Choroid plexus epithelial cell (primary cell): ENCODE measurements at regions not wholly inside any gene's neighbourhood (a gene's known extent, or its start where the extent isn't known, plus 50 kb on each side); places are given as distances from the start of the nearest gene placed in this dataset.
"Not testable (repeated sequence)": the region's sequence is repeated elsewhere in the genome, so short reads cannot be mapped to it uniquely, and the experiment has no call there.

Source experiments
- DNase-seq: peaks from one replicate; pipeline ENCODE4 v3.0.0-alpha.2; 2010; ENCODE audit warnings: low read depth
- H3K4me3 ChIP-seq: 2 replicates; pipeline ENCODE4 v1.5.1; 2011; ENCODE audit warnings: low read depth, mild to moderate bottlenecking, control low read depth, low read length, moderate library complexity
- TF ChIP-seq, protein P1 (sequence below): conservative IDR thresholded peaks from 2 replicates; pipeline ENCODE4 v1.5.1; 2011; ENCODE audit warnings: low read depth, mild to moderate bottlenecking, control low read depth, inconsistent platforms, low read length, moderate library complexity

DNA sequence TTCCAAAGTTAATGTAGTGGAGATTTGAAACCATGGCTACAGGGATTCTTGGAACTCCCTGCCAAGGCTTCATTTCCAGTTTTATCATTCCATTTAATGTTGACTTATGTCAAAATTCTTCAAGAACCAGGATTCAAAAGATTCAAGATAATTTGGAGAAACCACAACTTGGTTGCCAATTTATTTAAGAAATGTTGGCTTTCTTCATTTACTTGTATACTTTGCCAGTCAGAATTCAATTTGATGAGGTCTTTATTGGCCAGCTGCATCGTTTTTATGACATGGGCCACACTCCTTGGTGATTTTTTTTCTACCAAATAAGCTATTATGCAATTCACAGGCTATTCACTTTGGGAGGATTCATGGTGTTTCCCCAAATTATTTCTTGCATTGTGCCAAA, 53.1 kb upstream of the RASEF start:
- TF ChIP-seq, protein P1, sequence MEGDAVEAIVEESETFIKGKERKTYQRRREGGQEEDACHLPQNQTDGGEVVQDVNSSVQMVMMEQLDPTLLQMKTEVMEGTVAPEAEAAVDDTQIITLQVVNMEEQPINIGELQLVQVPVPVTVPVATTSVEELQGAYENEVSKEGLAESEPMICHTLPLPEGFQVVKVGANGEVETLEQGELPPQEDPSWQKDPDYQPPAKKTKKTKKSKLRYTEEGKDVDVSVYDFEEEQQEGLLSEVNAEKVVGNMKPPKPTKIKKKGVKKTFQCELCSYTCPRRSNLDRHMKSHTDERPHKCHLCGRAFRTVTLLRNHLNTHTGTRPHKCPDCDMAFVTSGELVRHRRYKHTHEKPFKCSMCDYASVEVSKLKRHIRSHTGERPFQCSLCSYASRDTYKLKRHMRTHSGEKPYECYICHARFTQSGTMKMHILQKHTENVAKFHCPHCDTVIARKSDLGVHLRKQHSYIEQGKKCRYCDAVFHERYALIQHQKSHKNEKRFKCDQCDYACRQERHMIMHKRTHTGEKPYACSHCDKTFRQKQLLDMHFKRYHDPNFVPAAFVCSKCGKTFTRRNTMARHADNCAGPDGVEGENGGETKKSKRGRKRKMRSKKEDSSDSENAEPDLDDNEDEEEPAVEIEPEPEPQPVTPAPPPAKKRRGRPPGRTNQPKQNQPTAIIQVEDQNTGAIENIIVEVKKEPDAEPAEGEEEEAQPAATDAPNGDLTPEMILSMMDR, result no peak
- no peak overlapping the region for H3K4me3 ChIP-seq
- no peak for DNase-seq

DNA sequence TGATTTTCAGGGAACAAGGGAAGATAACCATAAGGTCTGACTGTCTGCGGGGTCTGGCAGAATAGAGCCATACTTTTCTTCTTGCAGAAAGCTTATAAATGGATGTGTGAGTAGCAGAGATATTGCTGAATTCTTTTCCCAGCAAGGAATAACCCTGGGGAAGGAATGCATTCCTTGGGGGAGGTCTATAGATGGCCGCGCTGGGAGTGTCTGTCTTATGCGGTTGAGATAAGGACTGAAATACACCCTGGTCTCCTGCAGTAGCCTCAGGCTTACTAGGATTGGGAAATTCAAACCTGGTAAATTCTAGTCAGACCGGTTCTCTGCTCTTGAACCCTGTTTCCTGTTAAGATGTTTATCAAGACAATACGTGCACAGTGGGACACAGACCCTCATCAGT, 50.5 kb upstream of the RASEF start:
- not testable (repeated sequence) for H3K4me3 ChIP-seq, DNase-seq
